A673 (cell line): ENCODE measurements at regions not wholly inside any gene's neighbourhood (a gene's known extent, or its start where the extent isn't known, plus 50 kb on each side); places are given as distances from the start of the nearest gene placed in this dataset.

Experiments used
- BruUV-seq: library from RNA; stranded (reverse); fragments of 400-500 nt; replicated peaks from 2 replicates; lab custom pipeline; 2021; lab: Mats Ljungman, UMichigan
- CTCF ChIA-PET: fragments of 300-600 bp; sonication (Branson Sonifier 250); formaldehyde crosslinking; loops from one replicate; lab custom pipeline; 2022; ENCODE audit warnings: antibody characterized with exemption; lab: Charles Lee
- POLR2A ChIA-PET: fragments of 300-600 bp; sonication (Branson Sonifier 250); formaldehyde crosslinking; loops from one replicate; lab custom pipeline; 2022; ENCODE audit warnings: antibody characterized with exemption; ENCODE audit not compliant: low non-redundant PET; lab: Charles Lee
- DNase-seq: peaks from one replicate; pipeline ENCODE4 v3.0.0-alpha.2; 2015; ENCODE audit warnings: low spot score
- H3K27ac ChIP-seq: fragments of 200-600 bp; sonication (generic); 2 replicates; pipeline ENCODE4 v1.5.1; 2016; ENCODE audit warnings: mixed run types, low read depth, mild to moderate bottlenecking, mixed read lengths, antibody characterized with exemption, low read length; ENCODE audit not compliant: poor library complexity, severe bottlenecking
- H3K27me3 ChIP-seq: fragments of 200-600 bp; sonication (generic); replicated peaks from 2 replicates; pipeline ENCODE4 v1.6.1; 2017; ENCODE audit warnings: mixed run types, low read depth, mild to moderate bottlenecking, mixed read lengths, antibody characterized with exemption, low read length; ENCODE audit not compliant: insufficient read depth, poor library complexity
- H3K36me3 ChIP-seq: fragments of 200-600 bp; sonication (generic); 2 replicates; pipeline ENCODE4 v1.6.1; 2016; ENCODE audit warnings: mixed run types, mild to moderate bottlenecking, mixed read lengths, antibody characterized with exemption, low read length; ENCODE audit not compliant: insufficient read depth, poor library complexity, severe bottlenecking
- H3K4me1 ChIP-seq: fragments of 200-600 bp; sonication (generic); 2 replicates; pipeline ENCODE4 v1.6.1; 2017; ENCODE audit warnings: mixed run types, mild to moderate bottlenecking, mixed read lengths, antibody characterized with exemption, low read length; ENCODE audit not compliant: insufficient read depth, poor library complexity, severe bottlenecking
- H3K4me3 ChIP-seq: fragments of 200-600 bp; sonication (generic); 2 replicates; pipeline ENCODE4 v1.5.1; 2016; ENCODE audit warnings: low read depth, mixed run types, mild to moderate bottlenecking, mixed read lengths, low read length; ENCODE audit not compliant: poor library complexity, severe bottlenecking
- H3K9me3 ChIP-seq: fragments of 200-600 bp; sonication (generic); 2 replicates; pipeline ENCODE4 v1.6.1; 2016; ENCODE audit warnings: mixed run types, low read depth, mild to moderate bottlenecking, mixed read lengths, antibody characterized with exemption, low read length; ENCODE audit not compliant: poor library complexity, severe bottlenecking
- EZH2 ChIP-seq: fragments of 200-600 bp; sonication (generic); IDR thresholded peaks from 2 replicates; pipeline ENCODE4 v1.6.1; 2017; ENCODE audit warnings: borderline replicate concordance, low read depth, mild to moderate bottlenecking, mixed read lengths, antibody characterized with exemption, low read length; ENCODE audit not compliant: poor library complexity, severe bottlenecking
- intact Hi-C: fragments of 100-400 bp; cut with micrococcal nuclease; formaldehyde crosslinking; loops from one replicate; pipeline ENCODE4 v1.10.0; 2022; ENCODE audit not compliant: unreplicated experiment
- TF ChIP-seq, protein P1 (sequence below): fragments of 300-800, 200-600 bp; sonication (generic); conservative IDR thresholded peaks from 2 replicates; pipeline ENCODE4 v1.5.1; 2017; ENCODE audit warnings: low read depth, mild to moderate bottlenecking, antibody characterized with exemption, low read length, moderate library complexity, mixed read lengths

DNA sequence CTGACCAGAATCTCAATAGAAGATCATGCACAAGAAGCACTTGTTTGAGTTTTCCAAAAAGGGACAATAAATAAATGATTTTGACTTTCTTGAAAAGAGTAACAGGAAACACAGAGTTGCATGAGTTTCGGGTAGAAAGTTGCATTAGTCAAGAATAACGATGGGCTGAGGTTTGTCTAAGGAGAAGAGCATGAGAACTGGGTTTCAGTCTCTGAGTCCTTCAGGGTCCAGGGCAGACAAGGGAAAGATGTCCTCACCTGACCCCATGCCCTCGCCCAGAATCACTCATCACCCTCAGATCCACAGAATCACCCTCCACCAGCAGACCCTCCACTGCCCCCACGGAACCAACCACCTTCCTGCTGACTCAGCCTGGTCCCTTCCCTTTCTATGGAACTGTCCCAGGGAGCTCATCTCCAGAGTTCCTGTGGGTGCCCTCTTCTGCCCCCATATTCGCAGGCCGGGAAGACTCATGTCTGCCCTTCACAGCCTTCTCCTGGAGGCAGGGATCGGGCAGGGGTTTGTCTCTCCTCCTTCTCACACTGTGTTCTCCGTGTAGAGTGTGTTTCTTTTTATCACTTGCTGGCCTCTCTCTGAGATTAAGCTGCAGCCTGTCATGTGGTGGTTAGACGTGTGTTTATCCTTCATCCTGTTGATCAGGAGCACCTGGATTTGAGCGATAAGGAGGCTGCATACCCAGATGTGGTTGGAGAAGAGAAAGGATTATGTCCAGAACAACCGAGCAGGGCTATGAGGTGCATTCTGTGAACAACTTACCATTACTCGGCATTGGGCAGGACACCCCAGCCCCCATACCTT lies 442.6 kb downstream of the MAT2B start:
- H3K36me3 ChIP-seq: no peaks in the 10 kb centered on the region
- no peaks in the 10 kb centered on the region for H3K27me3 ChIP-seq
- ChIA-PET POLR2A (no interaction called here), CTCF (no interaction called here)
- intact Hi-C loops: no loop called here
- no peak overlapping the region for H3K27ac ChIP-seq
- H3K4me1 ChIP-seq: no peaks in the 10 kb centered on the region
- H3K4me3 ChIP-seq: no peak overlapping the region
- H3K9me3 ChIP-seq: no peaks in the 10 kb centered on the region
- BruUV-seq: no TSS peak
- no peak for TF ChIP-seq EZH2
- TF ChIP-seq, protein P1, sequence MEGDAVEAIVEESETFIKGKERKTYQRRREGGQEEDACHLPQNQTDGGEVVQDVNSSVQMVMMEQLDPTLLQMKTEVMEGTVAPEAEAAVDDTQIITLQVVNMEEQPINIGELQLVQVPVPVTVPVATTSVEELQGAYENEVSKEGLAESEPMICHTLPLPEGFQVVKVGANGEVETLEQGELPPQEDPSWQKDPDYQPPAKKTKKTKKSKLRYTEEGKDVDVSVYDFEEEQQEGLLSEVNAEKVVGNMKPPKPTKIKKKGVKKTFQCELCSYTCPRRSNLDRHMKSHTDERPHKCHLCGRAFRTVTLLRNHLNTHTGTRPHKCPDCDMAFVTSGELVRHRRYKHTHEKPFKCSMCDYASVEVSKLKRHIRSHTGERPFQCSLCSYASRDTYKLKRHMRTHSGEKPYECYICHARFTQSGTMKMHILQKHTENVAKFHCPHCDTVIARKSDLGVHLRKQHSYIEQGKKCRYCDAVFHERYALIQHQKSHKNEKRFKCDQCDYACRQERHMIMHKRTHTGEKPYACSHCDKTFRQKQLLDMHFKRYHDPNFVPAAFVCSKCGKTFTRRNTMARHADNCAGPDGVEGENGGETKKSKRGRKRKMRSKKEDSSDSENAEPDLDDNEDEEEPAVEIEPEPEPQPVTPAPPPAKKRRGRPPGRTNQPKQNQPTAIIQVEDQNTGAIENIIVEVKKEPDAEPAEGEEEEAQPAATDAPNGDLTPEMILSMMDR: no peak
- no peak for DNase-seq

DNA sequence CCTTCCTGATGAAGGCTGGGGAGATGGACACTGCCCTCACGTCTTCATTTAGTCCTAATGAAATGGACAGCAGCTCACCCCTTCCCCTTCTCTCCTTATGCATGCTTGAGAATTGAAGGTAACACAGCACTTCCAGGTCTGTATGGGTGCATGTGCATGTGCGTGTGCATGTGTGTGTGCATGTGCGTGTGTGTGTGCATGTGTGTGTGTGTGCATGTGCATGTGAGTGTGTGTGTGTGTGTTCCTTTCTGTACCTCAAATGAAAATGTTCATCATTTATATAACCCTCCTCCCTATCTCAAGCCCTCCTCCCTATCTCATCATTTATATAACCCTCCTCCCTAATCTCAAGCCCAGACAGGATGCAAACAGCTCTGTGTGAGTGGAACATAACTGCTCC lies 444.8 kb downstream of the MAT2B start:
- Histone ChIP-seq H3K36me3 (no peaks in the 10 kb centered on the region), H3K9me3 (no peaks in the 10 kb centered on the region), H3K4me1 (no peaks in the 10 kb centered on the region), H3K27ac (no peak overlapping the region), H3K27me3 (no peaks in the 10 kb centered on the region), H3K4me3 (no peak overlapping the region)
- ChIA-PET POLR2A (no interaction called here), CTCF (no interaction called here)
- no TSS peak for BruUV-seq
- DNase-seq: no peak
- intact Hi-C loops: no loop called here
- TF ChIP-seq, protein P1: no peak
- TF ChIP-seq EZH2: no peak

DNA sequence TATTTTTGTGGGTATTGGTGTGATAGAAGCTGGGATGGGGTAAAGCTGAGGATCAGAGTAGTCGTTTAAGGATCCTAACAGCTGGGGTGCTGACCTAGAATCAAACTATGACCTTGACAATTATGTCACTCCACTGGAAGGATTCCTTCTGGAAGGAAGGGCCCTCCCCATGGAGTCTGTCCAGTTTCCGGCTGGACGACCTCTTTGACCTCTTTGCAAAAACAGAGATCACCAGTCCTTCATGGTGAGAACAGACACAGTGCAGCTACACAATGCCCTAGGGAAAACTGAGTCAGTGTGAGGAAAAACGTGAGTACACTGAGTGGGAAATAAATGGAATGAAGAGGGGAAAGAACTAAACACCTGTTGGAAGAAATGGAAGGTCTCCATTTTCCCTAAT lies 445.6 kb downstream of the MAT2B start:
- POLR2A ChIA-PET: no interaction called here

More for the DNA sequence above, 445.6 kb downstream of the MAT2B start:
- no peaks in the 10 kb centered on the region for H3K4me1 ChIP-seq
- intact Hi-C loops: no loop called here
- DNase-seq: no peak
- TF ChIP-seq, protein P1: no peak
- TF ChIP-seq EZH2: no peak
- no peak overlapping the region for H3K4me3 ChIP-seq
- no peak overlapping the region for H3K27ac ChIP-seq
- H3K27me3 ChIP-seq: no peaks in the 10 kb centered on the region
- H3K36me3 ChIP-seq: no peaks in the 10 kb centered on the region
- H3K9me3 ChIP-seq: no peaks in the 10 kb centered on the region
- CTCF ChIA-PET: no interaction called here
- no TSS peak for BruUV-seq
